GM21390 (cell line): ENCODE measurements at regions not wholly inside any gene's neighbourhood (a gene's known extent, or its start where the extent isn't known, plus 50 kb on each side); places are given as distances from the start of the nearest gene placed in this dataset.
"Not testable (repeated sequence)": the region's sequence is repeated elsewhere in the genome, so short reads cannot be mapped to it uniquely, and the experiment has no call there.

Experiments used
- ATAC-seq: cut with Tn5 transposase; IDR thresholded peaks from one replicate; pipeline ENCODE4 v1.9.1; 2021; ENCODE audit not compliant: unreplicated experiment

DNA sequence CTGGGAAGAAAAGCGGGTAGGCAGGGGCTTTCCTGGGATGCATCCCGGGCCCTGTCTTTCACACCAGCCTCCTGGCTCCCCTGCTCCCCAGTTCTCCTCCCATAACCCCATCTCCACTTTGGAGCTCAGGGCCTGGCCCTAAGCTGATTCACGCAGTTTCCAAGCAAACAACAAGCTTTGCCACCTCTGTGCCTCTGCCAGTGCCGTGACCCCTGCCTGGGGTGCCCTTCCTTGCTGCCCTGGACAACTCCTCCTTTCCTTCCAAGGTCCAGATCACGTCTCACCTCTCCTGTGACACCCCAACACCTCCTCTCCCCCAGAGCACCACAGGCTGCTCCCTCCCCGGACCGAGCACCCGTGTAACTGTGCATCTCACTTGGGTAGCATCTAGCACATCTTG is 184.5 kb downstream of the NPIPB11 start:
- ATAC-seq = not testable (repeated sequence)

DNA sequence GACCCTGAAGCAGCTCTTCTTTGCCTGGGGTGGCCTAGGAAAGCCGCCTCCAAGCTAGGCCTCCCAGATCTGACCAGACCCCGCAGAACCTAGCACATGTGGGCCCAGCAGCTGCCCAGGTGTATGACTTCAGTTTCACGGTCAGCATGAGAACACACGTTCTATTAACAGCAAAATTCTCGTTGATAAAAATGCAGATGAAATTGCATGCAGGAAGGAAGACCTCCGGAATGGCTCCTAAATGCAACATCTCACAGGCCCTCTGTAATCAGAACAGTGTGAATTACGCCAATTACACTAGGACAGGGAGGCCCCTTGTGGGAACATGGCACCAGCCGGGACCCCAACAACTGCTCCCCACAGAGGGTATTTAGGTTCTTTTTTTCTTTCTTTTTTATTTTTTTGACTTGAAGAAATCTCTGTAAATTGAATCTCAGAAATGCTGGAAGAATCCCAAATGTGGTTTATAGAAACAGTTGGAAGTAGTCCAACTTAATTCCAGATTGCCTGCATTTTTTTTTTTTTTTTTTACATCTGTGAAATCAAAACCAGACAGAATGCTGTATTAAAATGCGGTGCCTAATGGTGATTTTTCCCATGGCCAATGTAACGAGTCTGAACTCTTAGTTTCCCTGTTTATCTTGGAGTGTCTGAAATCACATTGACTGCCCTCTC is 185.1 kb downstream of the NPIPB11 start:
- ATAC-seq = not testable (repeated sequence)

DNA sequence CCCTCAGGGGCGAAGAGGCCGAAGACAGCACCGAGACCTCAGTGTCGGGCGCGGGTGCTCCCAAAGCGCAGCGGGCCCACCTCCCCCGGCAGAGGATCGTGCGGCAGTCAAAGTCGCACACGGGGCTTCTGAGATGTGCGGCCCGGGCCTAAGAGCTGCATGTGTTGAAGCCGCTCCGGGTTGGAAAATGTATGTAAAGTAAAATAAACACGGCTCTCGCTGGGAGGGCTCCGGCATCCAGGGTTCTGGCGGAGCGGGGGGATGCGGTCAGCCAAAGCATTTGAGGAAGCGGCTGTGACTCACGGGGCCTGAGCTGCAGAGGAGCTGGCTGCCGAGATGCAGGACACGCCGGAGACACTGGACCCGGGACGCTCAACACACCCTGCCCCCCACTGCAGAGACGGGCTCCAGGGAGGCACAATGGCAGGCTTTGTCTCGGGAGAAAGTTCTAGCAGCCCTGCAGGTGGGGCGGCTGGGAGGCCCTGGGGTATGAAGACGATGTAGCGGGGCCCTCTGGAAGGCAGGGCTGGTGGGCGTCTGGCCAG is 185.8 kb downstream of the NPIPB11 start:
- not testable (repeated sequence) for ATAC-seq

- not testable (repeated sequence) for ATAC-seq
Measured at GRCh38 chr16:29219966-29220646, 186.4 kb downstream of the NPIPB11 start.

GRCh38 chr16:29219562-29219961 is 186.9 kb downstream of the NPIPB11 start:
- ATAC-seq = not testable (repeated sequence)

DNA sequence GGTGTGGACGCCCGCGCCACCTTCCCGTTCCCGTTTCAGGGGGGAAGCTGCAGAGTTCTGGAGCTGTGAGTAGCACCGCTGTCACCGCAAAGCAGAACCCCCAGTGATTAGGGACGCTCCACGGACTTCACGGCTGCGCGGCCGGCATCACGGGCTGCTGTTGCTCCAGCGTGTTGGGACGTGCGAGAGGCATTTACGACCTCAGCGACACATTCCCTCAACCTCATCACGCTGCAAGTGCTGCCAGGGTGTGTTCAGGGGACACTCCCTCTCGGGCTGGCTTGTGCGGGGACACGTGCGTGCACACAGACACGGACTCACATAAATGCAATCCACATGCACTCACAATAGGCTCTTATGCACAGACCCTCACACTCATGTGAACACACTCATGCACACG is 187.9 kb downstream of the NPIPB11 start:
- not testable (repeated sequence) for ATAC-seq

GRCh38 chr16:29218171-29218570 is 188.3 kb downstream of the NPIPB11 start:
- ATAC-seq = not testable (repeated sequence)

DNA sequence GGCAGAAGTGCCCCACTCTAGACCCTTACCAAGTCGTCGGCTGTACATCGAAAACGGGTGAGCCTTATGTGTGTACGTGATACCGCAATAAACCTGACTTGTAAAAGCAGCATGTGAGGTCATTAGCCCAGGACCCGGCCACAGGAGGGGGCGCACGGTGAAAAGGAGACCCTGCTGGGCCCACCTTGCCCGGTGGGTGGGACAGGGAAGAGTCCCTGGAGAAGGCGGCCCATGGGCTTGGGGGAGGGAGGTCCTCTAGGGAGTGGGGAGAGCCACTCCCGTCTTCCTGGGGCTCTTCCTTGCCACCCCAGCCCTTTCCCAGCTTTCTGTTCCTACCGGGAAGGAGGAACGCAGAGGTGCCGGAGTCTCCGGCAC is 188.8 kb downstream of the NPIPB11 start:
- ATAC-seq = not testable (repeated sequence)

DNA sequence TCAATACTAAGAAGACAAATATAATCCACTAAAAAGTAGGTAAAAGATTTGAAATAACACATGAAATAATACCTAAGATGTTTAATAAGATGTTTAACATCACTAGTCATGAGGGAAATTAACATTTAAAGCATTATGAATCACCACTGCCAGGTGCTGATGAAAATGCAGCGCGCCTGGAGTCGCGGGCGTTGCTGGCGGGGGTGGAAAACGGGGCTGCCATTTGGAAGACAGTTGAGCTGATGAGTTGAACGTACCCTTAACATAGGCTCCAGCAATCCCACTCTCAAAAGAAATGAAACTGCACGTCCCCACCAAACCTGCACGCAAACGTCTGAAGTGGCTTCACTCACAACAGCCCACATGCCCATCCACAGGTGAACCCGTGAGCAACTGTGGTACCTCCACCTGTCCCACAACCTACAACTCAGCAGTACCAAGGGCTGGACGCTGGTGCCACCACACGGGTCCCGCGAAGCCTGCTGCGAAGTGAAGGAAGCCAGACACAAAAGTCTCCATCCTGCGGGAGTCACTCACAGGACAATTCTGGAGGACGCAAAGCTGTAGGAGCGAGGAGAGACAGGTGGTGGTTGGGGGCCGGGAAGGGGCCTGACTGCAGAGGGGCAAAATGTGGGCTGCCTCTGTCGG is 189.3 kb downstream of the NPIPB11 start:
- ATAC-seq = not testable (repeated sequence)

GRCh38 chr16:29213770-29214169 is 192.7 kb downstream of the NPIPB11 start:
- ATAC-seq = not testable (repeated sequence)

DNA sequence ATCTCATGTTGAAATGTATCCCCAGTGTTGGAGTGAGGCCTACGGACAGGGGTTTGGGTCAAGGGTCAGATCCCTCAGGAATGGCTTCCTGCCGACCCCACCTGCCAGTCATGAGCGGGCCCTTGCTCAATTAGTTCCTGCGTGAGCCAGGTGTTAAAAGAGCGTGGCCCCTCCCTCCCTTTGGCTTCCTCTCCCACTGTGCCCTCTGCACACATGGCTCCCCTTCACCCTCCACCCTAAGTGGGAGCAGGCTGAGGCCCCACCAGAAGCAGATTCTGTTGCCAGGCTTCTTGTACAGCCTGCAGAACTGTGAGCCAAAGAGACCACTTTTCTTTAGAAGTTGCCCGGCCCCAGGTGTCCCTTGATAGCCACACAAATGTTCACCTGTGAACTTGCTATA is 193.3 kb downstream of the NPIPB11 start:
- ATAC-seq = not testable (repeated sequence)

- ATAC-seq = not testable (repeated sequence)
Measured at GRCh38 chr16:29212084-29213027, 194.2 kb downstream of the NPIPB11 start.

- ATAC-seq = not testable (repeated sequence)
Measured at GRCh38 chr16:29211456-29211855, 195.1 kb downstream of the NPIPB11 start.

GRCh38 chr16:29210299-29211150 is 196.0 kb downstream of the NPIPB11 start:
- ATAC-seq = not testable (repeated sequence)

- not testable (repeated sequence) for ATAC-seq
Measured at GRCh38 chr16:29206120-29206519, 200.4 kb downstream of the NPIPB11 start.

GRCh38 chr16:29205151-29205550 is 201.4 kb downstream of the NPIPB11 start:
- not testable (repeated sequence) for ATAC-seq

DNA sequence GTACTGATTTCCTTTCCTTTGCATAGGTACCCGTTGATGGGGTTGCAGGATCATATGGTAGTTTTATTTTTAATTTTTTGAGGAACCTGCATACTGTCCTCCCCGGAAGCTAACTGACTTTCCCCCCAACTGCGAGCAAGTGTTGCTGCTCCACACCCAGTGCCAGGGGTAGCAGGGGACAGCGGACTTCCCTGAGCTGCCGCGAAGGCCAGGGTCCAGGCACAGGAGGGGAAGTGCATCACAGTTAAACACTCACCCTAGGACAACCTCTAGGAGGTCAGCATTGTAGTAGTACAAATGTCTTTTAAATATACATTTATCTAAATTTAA is 201.7 kb downstream of the NPIPB11 start:
- ATAC-seq = no peak

DNA sequence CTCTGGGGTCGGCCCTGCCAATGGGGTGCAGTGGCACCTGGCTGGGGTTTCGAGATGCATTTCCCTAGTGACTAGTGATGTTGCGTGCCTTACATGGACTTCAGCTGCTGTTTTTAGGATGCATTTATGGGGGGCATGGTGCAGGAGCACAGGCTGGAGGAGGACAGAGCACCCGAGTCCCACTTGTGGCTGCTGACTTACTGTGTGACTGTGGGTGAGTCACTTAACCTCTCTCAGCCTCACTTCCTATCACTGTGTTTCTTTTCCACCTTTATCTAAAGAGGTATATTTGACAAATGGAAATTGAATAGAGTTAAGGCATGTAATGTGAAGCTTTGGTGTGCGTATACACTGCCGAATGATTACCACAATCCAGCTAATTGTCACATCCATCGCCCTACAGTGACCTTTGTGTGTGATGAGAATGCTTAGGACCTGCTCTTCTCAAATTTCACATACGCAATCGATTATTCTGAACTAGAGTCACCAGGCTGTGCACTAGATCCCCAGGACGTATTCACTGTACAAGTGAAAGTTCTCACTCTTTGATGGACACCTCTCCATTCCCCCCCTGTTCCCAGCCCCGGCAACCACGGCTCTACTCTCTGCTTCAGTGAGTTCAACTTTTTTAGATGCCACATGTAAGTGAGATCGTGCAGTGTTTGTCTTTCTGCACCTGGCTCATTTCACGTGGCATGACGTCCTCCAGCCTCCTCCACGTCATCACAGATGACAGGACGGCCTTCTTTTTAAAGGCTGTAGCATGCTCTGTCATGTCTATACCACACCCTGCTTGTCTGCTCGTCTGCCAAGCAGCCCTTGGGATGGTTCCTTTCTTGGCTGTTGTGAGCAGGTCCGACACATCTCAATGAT is 202.3 kb downstream of the NPIPB11 start:
- ATAC-seq = not testable (repeated sequence)
